Smooth muscle cell (in vitro differentiated cells): ENCODE measurements at regions not wholly inside any gene's neighbourhood (a gene's known extent, or its start where the extent isn't known, plus 50 kb on each side); places are given as distances from the start of the nearest gene placed in this dataset.

ENCODE experiments used
- DNase-seq: peaks from one replicate; lab custom pipeline; 2025; ENCODE audit not compliant: unreplicated experiment; lab: John Stamatoyannopoulos, UW
- H2AFZ ChIP-seq: fragments of 200-600 bp; sonication (generic); 2 replicates; pipeline ENCODE4 v1.6.0; 2016; ENCODE audit warnings: antibody characterized with exemption, low read depth, mild to moderate bottlenecking
- H3F3A ChIP-seq: fragments of 200-600 bp; sonication (generic); 2 replicates; pipeline ENCODE4 v1.6.0; 2017; ENCODE audit warnings: antibody characterized with exemption, low read depth
- H3K27ac ChIP-seq: fragments of 200-600 bp; sonication (generic); 2 replicates; pipeline ENCODE4 v1.5.1; 2016; ENCODE audit warnings: low read depth, mild to moderate bottlenecking
- H3K27me3 ChIP-seq: fragments of 200-600 bp; sonication (generic); 2 replicates; pipeline ENCODE4 v1.6.1; 2016; ENCODE audit warnings: low read depth, mild to moderate bottlenecking
- H3K36me3 ChIP-seq: fragments of 200-600 bp; sonication (generic); 2 replicates; pipeline ENCODE4 v1.5.1; 2016; ENCODE audit warnings: low read depth
- H3K4me1 ChIP-seq: fragments of 200-600 bp; sonication (generic); 2 replicates; pipeline ENCODE4 v1.5.1; 2016; ENCODE audit warnings: low read depth
- H3K4me2 ChIP-seq: fragments of 200-600 bp; sonication (generic); 2 replicates; pipeline ENCODE4 v1.6.0; 2016; ENCODE audit warnings: mild to moderate bottlenecking
- H3K4me3 ChIP-seq: fragments of 200-600 bp; sonication (generic); 2 replicates; pipeline ENCODE4 v1.5.1; 2016; ENCODE audit warnings: mild to moderate bottlenecking
- H3K79me2 ChIP-seq: fragments of 200-600 bp; sonication (generic); 2 replicates; pipeline ENCODE4 v1.6.0; 2016; ENCODE audit warnings: low read depth, mild to moderate bottlenecking
- H3K9ac ChIP-seq: fragments of 200-600 bp; sonication (generic); 2 replicates; pipeline ENCODE4 v1.6.0; 2016; ENCODE audit warnings: low read depth
- H3K9me3 ChIP-seq: fragments of 200-600 bp; sonication (generic); replicated peaks from 2 replicates; pipeline ENCODE4 v1.5.1; 2016; ENCODE audit warnings: low read depth
- H4K20me1 ChIP-seq: fragments of 200-600 bp; sonication (generic); 2 replicates; pipeline ENCODE4 v1.6.0; 2016; ENCODE audit warnings: low read depth
- CTCF ChIP-seq: fragments of 200-600 bp; sonication (generic); IDR thresholded peaks from 2 replicates; pipeline ENCODE4 v1.5.1; 2017; ENCODE audit warnings: borderline replicate concordance, mild to moderate bottlenecking, antibody characterized with exemption; ENCODE audit not compliant: insufficient read depth, poor library complexity, severe bottlenecking
- WGBS: methylation state at CpG from one replicate; pipeline ENCODE4 v1.1.7; 2016; ENCODE audit warnings: low lambda C conversion rate; 5-methylcytosine and 5-hydroxymethylcytosine counted together

GRCh38 chr1:192903142-192903541 is 94.3 kb downstream of the RGS2 start:
- Histone ChIP-seq H2AFZ (no peak overlapping the region), H3K4me2 (no peak overlapping the region), H3K79me2 (no peaks in the 10 kb centered on the region), H4K20me1 (no peaks in the 10 kb centered on the region), H3K4me1 (no peaks in the 10 kb centered on the region), H3K9ac (no peak overlapping the region), H3K27ac (no peak overlapping the region), H3K27me3 (no peaks in the 10 kb centered on the region), H3K9me3 (no peaks in the 10 kb centered on the region), H3K4me3 (no peak overlapping the region), H3F3A (no peaks in the 10 kb centered on the region), H3K36me3 (no peaks in the 10 kb centered on the region)
- TF ChIP-seq CTCF, result no peak
- DNase-seq, result no peak
- WGBS, result 93% methylated on average over 5 of the region's 5 CpGs

DNA sequence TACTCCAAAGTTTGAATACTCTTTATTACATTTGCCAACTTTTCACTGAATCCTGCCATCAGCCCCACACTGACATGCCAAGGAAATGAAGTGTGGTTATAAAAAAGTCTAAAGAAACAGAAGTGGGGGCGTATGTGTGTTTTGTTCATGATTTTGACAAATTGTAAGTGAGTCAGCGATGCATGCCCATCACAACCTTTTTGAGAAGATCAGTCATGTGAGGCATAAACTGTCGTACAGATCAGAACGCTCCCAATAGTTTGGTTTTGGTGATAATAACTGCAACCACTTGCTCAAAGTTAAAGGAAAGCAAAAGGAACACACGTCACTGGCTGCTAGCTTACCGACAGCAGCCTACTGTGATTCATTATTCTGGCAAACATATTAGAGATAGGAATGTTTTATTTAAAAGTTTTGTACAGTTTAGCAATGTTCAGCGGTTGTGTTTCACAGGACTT is 95.6 kb downstream of the RGS2 start:
- Histone ChIP-seq H3F3A (no peaks in the 10 kb centered on the region), H3K4me3 (peak overlapping the region; percentile 9), H3K4me2 (peak overlapping the region; percentile 43), H3K27me3 (no peaks in the 10 kb centered on the region), H3K79me2 (no peaks in the 10 kb centered on the region), H3K27ac (no peak overlapping the region), H3K4me1 (no peaks in the 10 kb centered on the region), H2AFZ (peak overlapping the region; percentile 65), H3K9ac (no peak overlapping the region), H3K9me3 (no peaks in the 10 kb centered on the region), H3K36me3 (no peaks in the 10 kb centered on the region), H4K20me1 (no peaks in the 10 kb centered on the region)
- 72% methylated on average over 7 of the region's 7 CpGs for WGBS
- no peak for TF ChIP-seq CTCF
- no peak for DNase-seq

DNA sequence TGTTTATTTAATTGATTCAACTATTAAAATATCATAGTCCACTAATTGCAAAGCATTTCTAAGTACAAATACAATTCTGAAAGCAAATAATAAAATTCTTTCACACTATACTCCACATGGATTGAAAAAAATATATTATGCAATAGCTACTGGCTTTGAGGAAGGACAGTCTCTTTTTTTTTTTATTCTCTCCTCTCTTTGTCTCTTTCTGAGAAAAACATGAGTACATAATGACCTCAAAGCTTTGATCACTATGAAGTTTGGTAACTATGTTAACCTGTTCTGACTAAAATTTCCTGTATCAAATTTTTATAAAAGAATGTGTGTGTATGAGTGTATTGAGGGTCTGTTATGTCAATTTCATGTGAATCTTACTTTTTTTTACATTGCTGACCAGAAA is 96.2 kb downstream of the RGS2 start:
- Histone ChIP-seq H4K20me1 (no peaks in the 10 kb centered on the region), H3K4me2 (peak overlapping the region; percentile 43), H3K9ac (no peak overlapping the region), H3K27ac (no peak overlapping the region), H3K36me3 (no peaks in the 10 kb centered on the region), H2AFZ (no peak overlapping the region), H3K79me2 (no peaks in the 10 kb centered on the region), H3K27me3 (no peaks in the 10 kb centered on the region), H3K4me3 (peak overlapping the region; percentile 9), H3K4me1 (no peaks in the 10 kb centered on the region), H3K9me3 (no peaks in the 10 kb centered on the region), H3F3A (no peaks in the 10 kb centered on the region)
- DNase-seq, result no peak
- no peak for TF ChIP-seq CTCF

GRCh38 chr1:192906334-192906733 is 97.5 kb downstream of the RGS2 start:
- Histone ChIP-seq H3F3A (no peaks in the 10 kb centered on the region), H3K4me3 (no peak overlapping the region), H3K36me3 (no peaks in the 10 kb centered on the region), H3K9me3 (no peaks in the 10 kb centered on the region), H3K9ac (no peak overlapping the region), H3K27me3 (no peaks in the 10 kb centered on the region), H3K27ac (no peak overlapping the region), H3K4me1 (no peaks in the 10 kb centered on the region), H3K4me2 (no peak overlapping the region), H3K79me2 (no peaks in the 10 kb centered on the region), H4K20me1 (no peaks in the 10 kb centered on the region), H2AFZ (no peak overlapping the region)
- DNase-seq, result no peak
- 95% methylated on average over 3 of the region's 3 CpGs for WGBS
- TF ChIP-seq CTCF, result no peak
